LNCaP clone FGC (cell line): ENCODE measurements at regions not wholly inside any gene's neighbourhood (a gene's known extent, or its start where the extent isn't known, plus 50 kb on each side); places are given as distances from the start of the nearest gene placed in this dataset.

ENCODE experiments used
- DNase-seq: peaks from one replicate; pipeline ENCODE4 v3.0.0-alpha.2; 2011; ENCODE audit warnings: low read depth
- H3K4me3 ChIP-seq: 2 replicates; pipeline ENCODE4 v1.5.1; 2011; ENCODE audit warnings: mild to moderate bottlenecking, low read depth, low read length, control low read depth
- TF ChIP-seq, protein P1 (sequence below): IDR thresholded peaks from 2 replicates; pipeline ENCODE4 v1.5.1; 2012; ENCODE audit warnings: mild to moderate bottlenecking; ENCODE audit not compliant: control insufficient read depth, insufficient read depth; ENCODE audit errors: extremely low read depth

DNA sequence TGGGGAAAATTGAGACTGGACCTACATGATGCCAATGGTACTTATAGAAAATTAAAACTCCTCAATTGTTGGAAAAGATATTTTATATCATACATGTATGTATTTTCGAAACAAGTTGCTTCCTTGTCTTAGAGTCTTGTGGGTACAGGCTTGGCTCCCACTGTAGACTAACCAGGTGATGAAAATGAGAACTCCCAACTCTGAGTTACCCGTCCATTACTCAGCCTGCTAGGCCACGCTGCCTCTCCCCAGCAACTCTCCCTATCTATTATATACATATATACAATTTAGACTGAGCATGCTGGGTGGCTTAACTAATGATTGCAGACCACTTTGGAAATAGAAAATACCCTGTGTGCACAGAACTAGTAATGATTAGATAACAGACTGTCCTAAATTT is 628.7 kb downstream of the LMO4 start:
- H3K4me3 ChIP-seq = no peak overlapping the region
- TF ChIP-seq, protein P1, sequence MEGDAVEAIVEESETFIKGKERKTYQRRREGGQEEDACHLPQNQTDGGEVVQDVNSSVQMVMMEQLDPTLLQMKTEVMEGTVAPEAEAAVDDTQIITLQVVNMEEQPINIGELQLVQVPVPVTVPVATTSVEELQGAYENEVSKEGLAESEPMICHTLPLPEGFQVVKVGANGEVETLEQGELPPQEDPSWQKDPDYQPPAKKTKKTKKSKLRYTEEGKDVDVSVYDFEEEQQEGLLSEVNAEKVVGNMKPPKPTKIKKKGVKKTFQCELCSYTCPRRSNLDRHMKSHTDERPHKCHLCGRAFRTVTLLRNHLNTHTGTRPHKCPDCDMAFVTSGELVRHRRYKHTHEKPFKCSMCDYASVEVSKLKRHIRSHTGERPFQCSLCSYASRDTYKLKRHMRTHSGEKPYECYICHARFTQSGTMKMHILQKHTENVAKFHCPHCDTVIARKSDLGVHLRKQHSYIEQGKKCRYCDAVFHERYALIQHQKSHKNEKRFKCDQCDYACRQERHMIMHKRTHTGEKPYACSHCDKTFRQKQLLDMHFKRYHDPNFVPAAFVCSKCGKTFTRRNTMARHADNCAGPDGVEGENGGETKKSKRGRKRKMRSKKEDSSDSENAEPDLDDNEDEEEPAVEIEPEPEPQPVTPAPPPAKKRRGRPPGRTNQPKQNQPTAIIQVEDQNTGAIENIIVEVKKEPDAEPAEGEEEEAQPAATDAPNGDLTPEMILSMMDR = no peak
- DNase-seq = no peak

- no peak overlapping the region for H3K4me3 ChIP-seq
- DNase-seq = no peak
- TF ChIP-seq, protein P1 = no peak
Observed at GRCh38 chr1:87958201-87958600, 629.5 kb downstream of the LMO4 start.

- H3K4me3 ChIP-seq = no peak overlapping the region
- DNase-seq = no peak
- TF ChIP-seq, protein P1 = no peak
Observed at GRCh38 chr1:87958716-87959115, 630.0 kb downstream of the LMO4 start.

- TF ChIP-seq, protein P1 = no peak
- DNase-seq = no peak
- no peak overlapping the region for H3K4me3 ChIP-seq
Observed at GRCh38 chr1:87959236-87959635, 630.6 kb downstream of the LMO4 start.

DNA sequence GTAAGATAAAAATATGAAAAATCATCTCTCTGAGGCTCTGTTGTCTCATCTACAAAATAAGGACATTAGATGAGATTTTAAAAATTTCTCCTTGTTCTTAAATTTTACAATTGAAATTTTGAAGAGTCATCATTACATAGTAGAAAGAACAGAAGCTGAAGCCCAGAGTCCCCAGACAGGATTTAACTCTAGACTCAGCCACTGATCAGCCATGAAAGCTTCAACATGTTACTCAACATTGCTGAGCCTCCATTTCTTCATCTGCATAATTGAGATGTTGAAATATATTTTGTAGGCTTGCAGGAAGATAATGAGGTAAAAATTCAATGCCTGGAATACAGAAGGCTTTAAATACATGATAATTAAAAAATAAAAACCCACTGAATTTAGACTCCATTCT is 633.3 kb downstream of the LMO4 start:
- TF ChIP-seq, protein P1 = no peak
- no peak overlapping the region for H3K4me3 ChIP-seq
- no peak for DNase-seq

- no peak for DNase-seq
- no peak overlapping the region for H3K4me3 ChIP-seq
- TF ChIP-seq, protein P1 = no peak
Observed at GRCh38 chr1:87963556-87963955, 634.9 kb downstream of the LMO4 start.

GRCh38 chr1:87965193-87965592 is 636.5 kb downstream of the LMO4 start:
- no peak for DNase-seq
- TF ChIP-seq, protein P1 = no peak
- no peak overlapping the region for H3K4me3 ChIP-seq
